Right cardiac atrium (tissue), 5 donors: ENCODE measurements at regions not wholly inside any gene's neighbourhood (a gene's known extent, or its start where the extent isn't known, plus 50 kb on each side); places are given as distances from the start of the nearest gene placed in this dataset.

Experiments used
- ATAC-seq, 2 donors: fragments of 200-7000 bp; cut with Tn5 transposase; one replicate each; pipeline versions ENCODE4 v1.8.0 to v1.9.1; 2020; ENCODE audit warnings: moderate library complexity in 2 of 2, mild to moderate bottlenecking in 1 of 2
- DNase-seq, 3 donors: peaks; one replicate each; pipeline ENCODE4 v3.0.0-alpha.2; 2020
- H3K27ac ChIP-seq: one replicate; pipeline ENCODE4 v1.5.1; 2013; ENCODE audit warnings: mild to moderate bottlenecking, low read length, control low read depth, moderate library complexity
- H3K27me3 ChIP-seq: one replicate; pipeline ENCODE4 v1.6.1; 2013; ENCODE audit not compliant: control insufficient read depth, insufficient read depth
- H3K4me1 ChIP-seq: one replicate; pipeline ENCODE4 v1.6.1; 2013; ENCODE audit warnings: low read length; ENCODE audit not compliant: control insufficient read depth, insufficient read depth
- H3K4me3 ChIP-seq: one replicate; pipeline ENCODE4 v1.5.1; 2013; ENCODE audit warnings: low read length, control low read depth
- H3K9me3 ChIP-seq: one replicate; pipeline ENCODE4 v1.6.1; 2013; ENCODE audit warnings: low read length; ENCODE audit not compliant: control insufficient read depth
- WGBS: extraction: QIAGEN DNeasy Blood & Tissue Kit; methylation state at CpG from one replicate; pipeline ENCODE4 v1.1.7; 2013; 5-methylcytosine and 5-hydroxymethylcytosine counted together
- intact Hi-C, 4 donors: fragments of 100-400 bp; cut with DNase I; formaldehyde crosslinking; loops; one replicate each; pipeline versions ENCODE4 v1.11.0 to v1.14.0; 2022 to 2023
- donor health status: healthy with polysubstance abuse.
- donor health status: DM: no; HTN: yes; CAD: no.
- donor health status: DM: no; HTN: no; CAD: no.
- donor health status: DM: no; HTN: yes; CAD: no; lungs with severe emphysema.
- donor health status: DM: yes; HTN: yes; CAD: no.

DNA sequence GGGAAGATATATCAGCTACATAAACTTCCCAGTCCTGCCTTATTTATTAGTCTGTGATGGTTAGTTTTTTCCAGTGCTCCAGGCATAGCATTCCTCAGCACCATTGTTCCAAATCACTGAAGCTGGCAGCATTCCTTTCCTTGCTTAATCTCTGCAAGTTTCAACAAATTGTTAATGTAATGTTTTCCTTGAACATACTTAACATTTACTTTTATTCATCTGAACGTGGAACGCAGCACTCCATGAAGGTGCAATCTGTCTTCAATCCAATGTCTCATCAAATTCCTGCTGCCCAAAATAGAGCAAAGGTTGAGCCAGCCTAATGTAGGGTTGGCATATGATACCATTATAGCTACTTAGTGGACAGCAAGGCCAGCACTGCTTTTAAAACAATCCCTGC lies 441.1 kb upstream of the RBFOX1 start:
- Histone ChIP-seq H3K27me3 (no peaks in the 10 kb centered on the region), H3K27ac (no peak overlapping the region), H3K4me3 (no peak overlapping the region), H3K9me3 (no peaks in the 10 kb centered on the region), H3K4me1 (no peaks in the 10 kb centered on the region)
- DNase-seq, result no peak
- intact Hi-C loops, result no loop called here
- ATAC-seq, result no peak
- WGBS, result 51% methylated on average over 2 of the region's 2 CpGs

DNA sequence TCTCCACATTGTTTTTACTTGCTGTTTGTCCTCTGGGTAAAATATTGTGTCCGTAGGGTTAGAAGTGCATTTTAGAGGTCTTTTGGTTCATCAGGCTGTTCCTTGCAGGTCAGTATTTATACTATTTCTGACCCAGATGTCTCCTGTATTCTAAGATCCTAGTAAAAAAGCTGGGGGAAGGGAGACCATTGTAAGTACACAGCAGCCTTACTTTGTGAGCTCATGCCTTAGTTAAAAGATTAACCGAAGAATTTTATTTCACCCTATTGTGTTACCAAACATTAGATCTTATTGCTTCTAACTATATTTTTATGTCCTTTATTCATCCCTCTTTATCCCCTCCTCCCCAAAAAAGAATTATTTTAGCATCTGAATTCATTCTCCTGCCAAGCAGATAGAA lies 444.1 kb upstream of the RBFOX1 start:
- H3K9me3 ChIP-seq, result no peaks in the 10 kb centered on the region
- DNase-seq, result no peak
- intact Hi-C loops, result no loop called here
- 88% methylated on average over 2 of the region's 2 CpGs for WGBS
- no peak overlapping the region for H3K4me3 ChIP-seq
- no peaks in the 10 kb centered on the region for H3K27me3 ChIP-seq
- no peak for ATAC-seq
- no peak overlapping the region for H3K27ac ChIP-seq
- no peaks in the 10 kb centered on the region for H3K4me1 ChIP-seq

DNA sequence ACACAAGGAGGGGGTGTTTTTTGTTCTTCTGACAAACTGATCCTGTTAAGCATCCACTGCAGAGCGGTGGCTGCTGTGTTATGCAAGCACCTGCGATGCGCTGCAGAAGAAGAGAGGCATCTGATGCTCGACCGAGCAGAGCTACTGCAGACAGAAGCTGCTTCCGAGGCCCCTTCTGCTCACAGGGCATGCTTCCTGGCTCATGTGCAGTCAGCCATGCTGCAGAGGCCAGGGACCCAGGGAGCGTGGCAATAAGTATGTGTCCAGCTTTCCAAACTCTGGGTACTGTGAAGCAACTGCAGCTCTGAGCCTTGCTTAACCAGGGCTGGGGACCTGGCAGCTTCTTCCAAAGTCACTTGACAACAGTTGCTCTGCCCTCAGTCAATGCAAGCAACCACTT lies 448.6 kb upstream of the RBFOX1 start:
- WGBS, result 72% methylated on average over 7 of the region's 7 CpGs
- H3K4me1 ChIP-seq, result no peaks in the 10 kb centered on the region
- no peak for DNase-seq

GRCh38 chr16:6880263-6880662 lies 452.4 kb upstream of the RBFOX1 start:
- ATAC-seq (no peak), DNase-seq (no peak)
- Histone ChIP-seq H3K27ac (no peak overlapping the region), H3K27me3 (no peaks in the 10 kb centered on the region), H3K9me3 (no peaks in the 10 kb centered on the region), H3K4me3 (no peak overlapping the region), H3K4me1 (no peaks in the 10 kb centered on the region)
- 65% methylated on average over 4 of the region's 4 CpGs for WGBS
- intact Hi-C loops, result no loop called here

More for the DNA sequence above, 448.6 kb upstream of the RBFOX1 start:
- Histone ChIP-seq H3K4me3 (no peak overlapping the region), H3K27me3 (no peaks in the 10 kb centered on the region), H3K27ac (no peak overlapping the region), H3K9me3 (no peaks in the 10 kb centered on the region)
- ATAC-seq, result no peak
- intact Hi-C loops, result no loop called here

DNA sequence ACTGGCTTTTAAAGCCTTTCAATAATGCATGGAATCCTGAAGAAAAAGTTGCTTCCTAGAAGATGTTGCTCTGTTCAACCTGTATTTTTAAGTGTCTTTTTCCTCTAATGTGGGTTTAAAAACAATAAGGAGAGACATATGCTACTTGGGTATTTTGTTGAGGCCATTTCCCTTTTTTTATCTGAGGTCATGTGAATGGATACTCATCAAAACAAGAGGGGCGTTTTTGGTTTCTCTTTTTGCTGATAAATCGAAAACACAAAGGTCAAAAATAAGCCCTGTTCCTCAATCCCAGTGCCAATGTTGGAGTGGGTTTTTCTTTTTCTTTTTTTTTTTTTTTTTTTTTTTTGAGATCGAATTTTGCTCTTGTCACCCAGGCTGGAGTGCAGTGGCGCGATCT lies 468.0 kb upstream of the RBFOX1 start:
- H3K27ac ChIP-seq, result no peak overlapping the region
- no peak for ATAC-seq

GRCh38 chr16:6864244-6864643 lies 468.4 kb upstream of the RBFOX1 start:
- Histone ChIP-seq H3K4me3 (no peak overlapping the region), H3K4me1 (no peaks in the 10 kb centered on the region), H3K9me3 (no peaks in the 10 kb centered on the region), H3K27ac (no peak overlapping the region), H3K27me3 (no peaks in the 10 kb centered on the region)
- intact Hi-C loops, result no loop called here
- no peak for ATAC-seq
- DNase-seq, result no peak
- 66% methylated on average over 4 of the region's 4 CpGs for WGBS

More for the DNA sequence above, 468.0 kb upstream of the RBFOX1 start:
- Histone ChIP-seq H3K9me3 (no peaks in the 10 kb centered on the region), H3K4me3 (no peak overlapping the region), H3K27me3 (no peaks in the 10 kb centered on the region), H3K4me1 (no peaks in the 10 kb centered on the region)
- intact Hi-C loops, result no loop called here
- 55% methylated on average over 5 of the region's 5 CpGs for WGBS
- no peak for DNase-seq

- no peak overlapping the region for H3K4me3 ChIP-seq
- H3K27me3 ChIP-seq, result no peaks in the 10 kb centered on the region
- WGBS, result 33% methylated on average over 2 of the region's 2 CpGs
- H3K4me1 ChIP-seq, result no peaks in the 10 kb centered on the region
- DNase-seq, result no peak
- ATAC-seq, result no peak
- no peak overlapping the region for H3K27ac ChIP-seq
- intact Hi-C loops, result no loop called here
- H3K9me3 ChIP-seq, result no peaks in the 10 kb centered on the region
These were observed 469.5 kb upstream of the RBFOX1 start for GRCh38 chr16:6863135-6863534.

DNA sequence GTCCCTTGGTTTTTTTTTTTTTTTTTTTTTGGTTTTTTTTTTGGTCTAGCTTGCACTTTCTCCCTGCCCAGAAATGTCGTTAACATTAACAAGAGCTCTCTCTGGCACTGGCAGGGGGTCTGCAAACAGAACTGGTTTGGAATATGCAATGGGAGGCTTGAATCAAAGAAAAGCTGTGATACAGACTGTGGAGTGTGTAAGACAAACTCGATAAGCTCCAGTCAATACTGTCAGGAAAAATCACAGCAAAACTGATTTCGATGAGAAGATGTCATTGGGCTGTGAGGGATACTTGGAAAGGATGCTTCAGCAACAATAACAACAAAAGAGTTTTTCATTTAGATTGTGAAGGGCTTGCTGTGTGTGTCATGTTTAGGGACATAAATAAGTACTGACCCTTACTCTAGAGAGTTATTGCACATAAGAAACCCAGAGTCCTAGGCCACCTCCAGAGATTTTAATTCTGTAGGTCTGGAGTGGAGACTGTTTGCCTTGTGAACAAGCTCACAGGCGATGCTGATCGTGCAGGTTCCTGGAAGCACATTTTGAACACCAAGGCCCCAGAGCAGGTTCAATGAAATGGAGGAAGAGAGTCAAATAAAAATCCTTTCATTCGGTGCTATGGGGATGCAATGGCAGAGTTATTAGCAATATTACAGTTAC lies 470.7 kb upstream of the RBFOX1 start:
- intact Hi-C loops, result no loop called here

DNA sequence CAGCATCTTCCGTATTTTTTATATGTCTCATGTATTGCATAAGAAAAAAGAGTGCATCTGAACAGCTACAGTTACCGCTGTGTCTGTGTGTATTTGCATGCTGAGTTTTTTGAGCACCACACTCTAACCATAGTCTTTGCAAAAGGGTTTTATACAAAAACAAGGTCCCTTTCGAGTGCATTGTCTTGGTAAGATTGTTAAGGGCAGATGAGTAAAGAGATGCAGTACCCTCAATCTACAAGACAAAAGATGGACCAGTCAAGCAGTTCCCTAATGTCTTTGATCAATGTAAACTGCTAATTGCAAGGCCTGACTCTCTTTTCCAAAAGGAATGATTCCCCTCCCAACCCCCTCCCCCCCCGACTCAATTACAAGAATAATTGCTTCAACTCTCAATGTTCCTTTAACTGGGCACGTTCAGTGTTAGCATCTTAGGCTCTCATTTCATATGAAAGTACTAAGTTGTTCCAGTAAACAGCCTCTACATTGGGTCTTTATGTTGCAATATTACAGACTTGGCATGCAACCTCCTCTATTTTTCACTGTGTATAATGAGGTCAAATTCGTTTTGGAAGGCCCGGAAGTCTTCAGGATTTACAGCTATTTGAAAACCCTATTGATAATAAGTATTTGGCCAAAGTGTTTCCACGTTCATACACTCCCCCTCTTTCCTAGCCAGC lies 471.4 kb upstream of the RBFOX1 start:
- WGBS, result 23% methylated on average over 8 of the region's 8 CpGs
- H3K27ac ChIP-seq, result no peak overlapping the region
- no peaks in the 10 kb centered on the region for H3K4me1 ChIP-seq
- DNase-seq (no peak), ATAC-seq (no peak)
- no peaks in the 10 kb centered on the region for H3K27me3 ChIP-seq
- no peaks in the 10 kb centered on the region for H3K9me3 ChIP-seq
- intact Hi-C loops, result no loop called here
- no peak overlapping the region for H3K4me3 ChIP-seq

More for the DNA sequence above, 470.7 kb upstream of the RBFOX1 start:
- Histone ChIP-seq H3K4me1 (no peaks in the 10 kb centered on the region), H3K27me3 (no peaks in the 10 kb centered on the region), H3K4me3 (no peak overlapping the region), H3K9me3 (no peaks in the 10 kb centered on the region), H3K27ac (no peak overlapping the region)
- WGBS, result 49% methylated on average over 6 of the region's 6 CpGs
- DNase-seq (no peak), ATAC-seq (no peak)

- no peak for ATAC-seq
- no peak for DNase-seq
- Histone ChIP-seq H3K9me3 (no peaks in the 10 kb centered on the region), H3K4me3 (no peak overlapping the region), H3K27me3 (no peaks in the 10 kb centered on the region), H3K4me1 (no peaks in the 10 kb centered on the region), H3K27ac (no peak overlapping the region)
- WGBS, result 56% methylated on average over 5 of the region's 5 CpGs
- intact Hi-C loops, result no loop called here
These were observed 475.1 kb upstream of the RBFOX1 start for GRCh38 chr16:6857575-6857974.

- H3K4me3 ChIP-seq, result no peak overlapping the region
- intact Hi-C loops, result no loop called here
- DNase-seq (no peak), ATAC-seq (no peak)
- H3K27me3 ChIP-seq, result no peaks in the 10 kb centered on the region
- 76% methylated on average over 5 of the region's 5 CpGs for WGBS
- H3K27ac ChIP-seq, result no peak overlapping the region
- no peaks in the 10 kb centered on the region for H3K4me1 ChIP-seq
- H3K9me3 ChIP-seq, result no peaks in the 10 kb centered on the region
These were observed 476.1 kb upstream of the RBFOX1 start for GRCh38 chr16:6856578-6856977.
